Tibial nerve (tissue), 4 donors: ENCODE measurements at regions not wholly inside any gene's neighbourhood (a gene's known extent, or its start where the extent isn't known, plus 50 kb on each side); places are given as distances from the start of the nearest gene placed in this dataset.

Experiments used
- DNase-seq, 2 donors: peaks; one replicate each; pipeline ENCODE4 v3.0.0-alpha.2; 2019; ENCODE audit warnings: low spot score in 2 of 2
- H3K27ac ChIP-seq, 4 donors: fragments of 200-600 bp; sonication (generic) in 3 of 4; one replicate each; pipeline ENCODE4 v1.5.1; 2017 to 2019; ENCODE audit warnings: mild to moderate bottlenecking in 1 of 4
- H3K27me3 ChIP-seq, 2 donors: fragments of 200-600 bp; sonication (generic) in 1 of 2; one replicate each; pipeline versions ENCODE4 v1.5.1 to v1.6.0; 2017 to 2019
- H3K36me3 ChIP-seq, 3 donors: fragments of 200-600 bp; sonication (generic); one replicate each; pipeline ENCODE4 v1.5.1; 2018 to 2019
- H3K4me1 ChIP-seq, 4 donors: fragments of 200-600 bp; sonication (generic) in 3 of 4; one replicate each; pipeline ENCODE4 v1.5.1; 2017 to 2019
- H3K4me3 ChIP-seq, 4 donors: fragments of 200-600 bp; sonication (generic) in 3 of 4; one replicate each; pipeline ENCODE4 v1.5.1; 2017 to 2019; ENCODE audit warnings: mild to moderate bottlenecking in 1 of 4, moderate library complexity in 1 of 4
- H3K9me3 ChIP-seq, 4 donors: fragments of 200-600 bp; sonication (generic) in 3 of 4; one replicate each; pipeline ENCODE4 v1.5.1; 2017 to 2019
- EP300 ChIP-seq, 2 donors: sonication (generic); formaldehyde crosslinking; IDR thresholded peaks; one replicate each; pipeline ENCODE4 v1.6.1; 2017; ENCODE audit warnings: antibody characterized with exemption in 2 of 2, mild to moderate bottlenecking in 1 of 2
- POLR2A ChIP-seq, 2 donors: fragments of 450-650 bp; IDR thresholded peaks; one replicate each; pipeline ENCODE4 v1.6.1; 2017; ENCODE audit warnings: antibody characterized with exemption in 2 of 2, mild to moderate bottlenecking in 2 of 2, moderate library complexity in 2 of 2
- WGBS, 2 donors: methylation state at CpG; one replicate each; pipeline ENCODE4 v1.1.5; 2018; 5-methylcytosine and 5-hydroxymethylcytosine counted together
- TF ChIP-seq, protein P1 (sequence below), 5 experiments: fragments of 200-600 bp in 3 of 5; fragments of 450-650 bp in 2 of 5; sonication (generic) in 3 of 5; IDR thresholded peaks; one replicate each; pipeline ENCODE4 v1.5.1; 2016 to 2019; ENCODE audit warnings: antibody characterized with exemption in 5 of 5, mild to moderate bottlenecking in 3 of 5, moderate library complexity in 2 of 5

DNA sequence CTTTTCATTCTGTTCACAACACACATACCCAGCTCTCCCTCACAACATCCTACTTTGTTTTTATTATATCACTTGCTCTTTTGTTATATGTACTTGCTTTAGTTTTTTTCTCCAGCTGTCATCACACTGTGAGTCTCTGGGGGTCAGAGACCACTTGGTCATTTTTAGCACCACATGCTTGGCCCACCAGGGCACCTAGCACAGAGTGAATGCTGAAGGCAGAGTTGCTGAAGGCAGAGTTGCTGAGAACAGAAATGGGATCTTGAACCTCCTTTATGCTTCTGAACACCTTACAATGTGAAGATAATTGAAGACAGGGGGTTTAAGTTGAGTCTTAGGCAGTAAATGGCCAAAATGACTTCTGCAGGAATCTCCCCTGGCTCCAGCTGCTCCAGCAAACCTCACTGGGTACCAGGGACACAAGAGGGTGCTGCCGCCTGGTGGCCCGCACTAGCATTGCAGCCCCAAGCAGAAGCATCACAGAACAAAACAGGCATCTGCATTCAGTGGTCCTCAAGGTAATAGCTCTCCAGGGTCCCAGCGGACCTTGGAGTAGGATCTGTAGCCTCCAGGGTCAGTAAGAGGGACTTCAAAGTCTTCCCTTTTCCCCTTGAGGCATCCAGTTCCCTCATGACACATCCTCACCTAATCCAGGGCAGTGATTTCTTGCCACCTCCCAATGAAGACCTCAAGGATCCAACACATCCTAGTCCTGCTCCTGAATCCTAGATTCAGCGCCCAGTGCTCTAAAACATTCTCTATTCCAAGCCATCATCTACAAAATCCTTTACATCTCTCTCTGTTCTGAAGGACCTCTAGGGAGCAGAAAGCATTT, 1972.6 kb downstream of the TP53TG3F start:
- H3K27ac ChIP-seq: no peak overlapping the region
- peaks cover 0 to 5% (median 0%) of the 10 kb centered on the region in 4 donors for H3K9me3 ChIP-seq
- no peaks in the 10 kb centered on the region for H3K27me3 ChIP-seq
- no peaks in the 10 kb centered on the region for H3K36me3 ChIP-seq
- H3K4me1 ChIP-seq: no peaks in the 10 kb centered on the region
- TF ChIP-seq EP300 (IDR thresholded peaks at IDR 0.05): no peak
- no peak for TF ChIP-seq POLR2A (IDR thresholded peaks at IDR 0.05)
- TF ChIP-seq, protein P1, sequence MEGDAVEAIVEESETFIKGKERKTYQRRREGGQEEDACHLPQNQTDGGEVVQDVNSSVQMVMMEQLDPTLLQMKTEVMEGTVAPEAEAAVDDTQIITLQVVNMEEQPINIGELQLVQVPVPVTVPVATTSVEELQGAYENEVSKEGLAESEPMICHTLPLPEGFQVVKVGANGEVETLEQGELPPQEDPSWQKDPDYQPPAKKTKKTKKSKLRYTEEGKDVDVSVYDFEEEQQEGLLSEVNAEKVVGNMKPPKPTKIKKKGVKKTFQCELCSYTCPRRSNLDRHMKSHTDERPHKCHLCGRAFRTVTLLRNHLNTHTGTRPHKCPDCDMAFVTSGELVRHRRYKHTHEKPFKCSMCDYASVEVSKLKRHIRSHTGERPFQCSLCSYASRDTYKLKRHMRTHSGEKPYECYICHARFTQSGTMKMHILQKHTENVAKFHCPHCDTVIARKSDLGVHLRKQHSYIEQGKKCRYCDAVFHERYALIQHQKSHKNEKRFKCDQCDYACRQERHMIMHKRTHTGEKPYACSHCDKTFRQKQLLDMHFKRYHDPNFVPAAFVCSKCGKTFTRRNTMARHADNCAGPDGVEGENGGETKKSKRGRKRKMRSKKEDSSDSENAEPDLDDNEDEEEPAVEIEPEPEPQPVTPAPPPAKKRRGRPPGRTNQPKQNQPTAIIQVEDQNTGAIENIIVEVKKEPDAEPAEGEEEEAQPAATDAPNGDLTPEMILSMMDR (IDR thresholded peaks at IDR 0.05): peak in 1 of 5 experiments; percentile 11
- no peak for DNase-seq
- 11 to 13% methylated on average over 4 of the region's 4 CpGs for WGBS, 2 donors
- H3K4me3 ChIP-seq: no peak overlapping the region

GRCh38 chr16:35440875-35441274, 1981.5 kb downstream of the TP53TG3F start:
- H3K9me3 ChIP-seq: peaks cover 0 to 11% (median 2%) of the 10 kb centered on the region in 4 donors
- no peak overlapping the region for H3K4me3 ChIP-seq
- TF ChIP-seq, protein P1 (IDR thresholded peaks at IDR 0.05): no peak
- DNase-seq: no peak
- no peaks in the 10 kb centered on the region for H3K4me1 ChIP-seq
- H3K27ac ChIP-seq: no peak overlapping the region
- H3K36me3 ChIP-seq: no peaks in the 10 kb centered on the region
- H3K27me3 ChIP-seq: no peaks in the 10 kb centered on the region

GRCh38 chr16:35447010-35447558, 1987.7 kb downstream of the TP53TG3F start:
- Histone ChIP-seq H3K27ac (no peak overlapping the region), H3K27me3 (no peaks in the 10 kb centered on the region), H3K9me3 (peaks cover 0 to 51% (median 6%) of the 10 kb centered on the region in 4 donors), H3K4me3 (no peak overlapping the region), H3K36me3 (no peaks in the 10 kb centered on the region), H3K4me1 (no peaks in the 10 kb centered on the region)
- no peak for DNase-seq
- TF ChIP-seq, protein P1 (IDR thresholded peaks at IDR 0.05): no peak
- no peak for TF ChIP-seq EP300 (IDR thresholded peaks at IDR 0.05)
- no peak for TF ChIP-seq POLR2A (IDR thresholded peaks at IDR 0.05)
- WGBS, 2 donors: 28 to 40% methylated on average over 3 of the region's 3 CpGs

DNA sequence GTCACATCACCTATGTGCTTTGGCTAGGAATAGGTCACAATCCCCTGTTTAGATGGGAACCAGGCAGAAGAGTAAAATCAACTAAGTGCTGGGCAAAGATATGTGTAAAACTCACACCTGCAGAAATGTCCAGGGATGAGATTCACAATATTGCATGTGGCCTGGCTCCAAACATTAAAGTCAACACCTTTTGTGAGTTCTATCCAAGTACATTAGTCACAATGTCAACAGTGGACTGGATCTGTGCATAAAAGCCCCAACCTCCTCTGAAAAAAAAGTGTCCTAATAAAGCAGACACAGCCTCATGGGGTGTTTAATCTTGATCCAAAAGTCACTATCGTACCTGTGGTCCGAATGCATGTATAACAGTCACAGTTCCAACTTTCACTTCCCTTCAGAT, 1990.3 kb downstream of the TP53TG3F start:
- H3K4me3 ChIP-seq: no peak overlapping the region
- H3K36me3 ChIP-seq: no peaks in the 10 kb centered on the region
- no peak overlapping the region for H3K27ac ChIP-seq
- WGBS, 2 donors: 47 to 78% methylated on average over 2 of the region's 2 CpGs
- no peak for DNase-seq
- H3K27me3 ChIP-seq: no peaks in the 10 kb centered on the region
- TF ChIP-seq, protein P1 (IDR thresholded peaks at IDR 0.05): no peak
- TF ChIP-seq EP300 (IDR thresholded peaks at IDR 0.05) (no peak), POLR2A (IDR thresholded peaks at IDR 0.05) (no peak)
- no peaks in the 10 kb centered on the region for H3K4me1 ChIP-seq
- peaks cover 0 to 60% (median 6%) of the 10 kb centered on the region in 4 donors for H3K9me3 ChIP-seq

GRCh38 chr16:35450648-35451047, 1991.2 kb downstream of the TP53TG3F start:
- Histone ChIP-seq H3K4me3 (no peak overlapping the region), H3K36me3 (no peaks in the 10 kb centered on the region), H3K27me3 (no peaks in the 10 kb centered on the region), H3K9me3 (peaks cover 0 to 54% (median 4%) of the 10 kb centered on the region in 4 donors), H3K4me1 (no peaks in the 10 kb centered on the region), H3K27ac (no peak overlapping the region)
- WGBS, 2 donors: 65 to 80% methylated on average over 2 of the region's 2 CpGs
- TF ChIP-seq, protein P1 (IDR thresholded peaks at IDR 0.05): no peak
- TF ChIP-seq EP300 (IDR thresholded peaks at IDR 0.05) (no peak), POLR2A (IDR thresholded peaks at IDR 0.05) (no peak)
- DNase-seq: no peak
